HG02852 (cell line): ENCODE measurements at regions not wholly inside any gene's neighbourhood (a gene's known extent, or its start where the extent isn't known, plus 50 kb on each side); places are given as distances from the start of the nearest gene placed in this dataset.
A peak's percentile ranks its signal among the peaks of the same experiment; 100 is the strongest.
"Not testable (repeated sequence)": the region's sequence is repeated elsewhere in the genome, so short reads cannot be mapped to it uniquely, and the experiment has no call there.

Experiments
- ATAC-seq: cut with Tn5 transposase; IDR thresholded peaks from one replicate; pipeline ENCODE4 v1.9.1; 2021; ENCODE audit warnings: mild to moderate bottlenecking, moderate library complexity; ENCODE audit not compliant: unreplicated experiment

DNA sequence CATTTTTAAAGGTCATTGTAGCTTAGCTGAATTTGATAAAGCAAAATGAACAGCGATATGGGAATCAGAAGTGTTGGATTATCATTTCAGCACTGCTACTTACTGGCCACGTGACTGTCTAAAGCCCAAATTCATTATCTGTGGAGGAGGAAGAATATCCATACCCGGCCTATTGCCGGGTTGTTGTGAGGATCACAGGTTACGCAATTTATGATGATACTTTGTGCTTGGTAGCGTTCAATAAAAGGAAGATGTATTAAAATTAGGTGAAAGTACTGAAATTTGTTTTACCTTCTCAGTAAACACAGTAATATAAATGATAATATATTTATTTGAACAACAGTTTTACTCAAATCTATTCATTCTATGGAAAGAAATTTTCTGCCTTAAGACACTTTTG lies 1540.2 kb downstream of the ADGRL3 start:
- no peak for ATAC-seq

DNA sequence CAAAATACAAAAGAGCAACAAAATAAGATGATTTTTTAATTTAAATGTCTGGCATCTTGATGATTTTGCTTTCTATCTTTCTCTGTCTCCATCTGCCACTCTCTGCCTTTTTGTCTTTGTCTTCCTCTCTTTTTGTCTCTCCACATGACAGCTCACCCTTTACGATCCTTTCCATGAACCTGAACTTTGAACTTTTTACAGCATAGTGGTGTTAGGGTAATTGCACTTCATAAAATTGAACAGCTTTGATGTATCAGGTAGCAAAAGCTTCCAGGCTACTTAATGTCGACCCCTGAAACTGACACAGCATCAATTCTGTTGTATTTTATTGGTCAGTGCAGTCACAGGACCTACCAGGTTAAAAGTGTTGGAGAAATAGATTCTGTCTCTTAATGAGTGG lies 1517.0 kb downstream of the ADGRL3 start:
- no peak for ATAC-seq

DNA sequence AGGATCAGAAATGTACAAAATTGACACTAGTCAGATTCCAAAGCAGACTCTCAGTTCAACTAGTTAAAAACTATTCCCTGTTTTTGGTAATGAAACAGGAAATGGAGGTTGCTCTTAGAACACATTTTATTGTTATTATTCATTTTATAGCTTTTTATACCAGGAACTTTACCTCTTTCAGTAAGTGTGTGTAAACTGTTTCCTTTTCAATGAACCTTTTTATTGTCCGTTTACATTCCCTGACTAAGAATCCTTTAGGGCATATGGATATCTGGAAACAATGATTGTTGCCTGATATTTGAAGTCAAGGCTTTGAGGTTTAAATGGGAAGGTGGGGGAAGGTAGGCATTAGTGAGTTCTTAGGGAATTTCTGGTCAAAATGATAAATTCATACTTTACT lies 1511.4 kb downstream of the ADGRL3 start:
- ATAC-seq: no peak

DNA sequence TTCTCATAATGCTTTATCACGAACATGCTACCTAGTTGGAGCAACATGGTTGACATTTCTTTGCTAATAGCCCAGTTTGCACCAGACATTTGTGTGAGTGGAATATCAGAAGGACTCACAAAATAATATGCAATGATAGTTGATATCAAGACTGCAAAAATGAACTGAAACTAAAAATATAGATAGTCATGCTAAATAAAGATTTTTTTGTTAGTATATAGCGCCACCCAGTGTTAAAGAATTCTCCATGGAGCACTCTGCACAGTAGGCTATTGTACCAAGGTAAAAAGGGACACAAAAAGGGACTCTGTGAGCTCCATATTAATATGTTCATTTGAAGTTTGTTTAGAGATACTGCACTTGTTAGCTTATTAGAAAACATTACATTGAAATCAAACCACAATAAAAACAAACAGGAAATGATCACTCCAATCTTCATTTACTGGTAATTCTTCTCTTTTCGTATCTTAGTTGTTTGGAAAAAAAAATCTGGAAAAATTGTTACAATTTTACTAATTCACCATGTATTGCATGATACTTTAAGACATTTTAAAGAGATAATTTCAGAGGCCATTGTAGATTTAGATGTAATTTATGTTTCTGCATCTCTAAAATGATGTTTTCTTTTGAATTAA lies 1509.6 kb downstream of the ADGRL3 start:
- ATAC-seq: no peak

DNA sequence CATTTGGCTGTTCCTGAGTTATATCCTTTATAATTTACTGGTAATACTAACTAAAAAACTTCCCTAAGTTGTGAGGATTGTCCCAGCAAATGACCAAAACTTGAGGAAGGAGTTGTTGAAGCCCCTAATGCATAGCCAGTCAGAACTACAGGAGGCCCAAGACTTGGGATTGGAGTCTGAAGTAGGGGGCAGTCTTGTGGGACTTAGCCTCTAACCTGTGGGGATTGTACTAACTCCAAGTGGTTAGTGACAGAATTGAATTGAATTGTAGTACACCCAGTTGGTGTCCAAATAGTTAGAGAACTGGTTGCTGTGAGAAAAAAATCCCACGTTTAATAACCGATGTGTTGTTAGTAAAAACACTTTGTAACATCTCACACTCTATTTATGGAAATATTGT lies 1506.3 kb downstream of the ADGRL3 start:
- no peak for ATAC-seq

DNA sequence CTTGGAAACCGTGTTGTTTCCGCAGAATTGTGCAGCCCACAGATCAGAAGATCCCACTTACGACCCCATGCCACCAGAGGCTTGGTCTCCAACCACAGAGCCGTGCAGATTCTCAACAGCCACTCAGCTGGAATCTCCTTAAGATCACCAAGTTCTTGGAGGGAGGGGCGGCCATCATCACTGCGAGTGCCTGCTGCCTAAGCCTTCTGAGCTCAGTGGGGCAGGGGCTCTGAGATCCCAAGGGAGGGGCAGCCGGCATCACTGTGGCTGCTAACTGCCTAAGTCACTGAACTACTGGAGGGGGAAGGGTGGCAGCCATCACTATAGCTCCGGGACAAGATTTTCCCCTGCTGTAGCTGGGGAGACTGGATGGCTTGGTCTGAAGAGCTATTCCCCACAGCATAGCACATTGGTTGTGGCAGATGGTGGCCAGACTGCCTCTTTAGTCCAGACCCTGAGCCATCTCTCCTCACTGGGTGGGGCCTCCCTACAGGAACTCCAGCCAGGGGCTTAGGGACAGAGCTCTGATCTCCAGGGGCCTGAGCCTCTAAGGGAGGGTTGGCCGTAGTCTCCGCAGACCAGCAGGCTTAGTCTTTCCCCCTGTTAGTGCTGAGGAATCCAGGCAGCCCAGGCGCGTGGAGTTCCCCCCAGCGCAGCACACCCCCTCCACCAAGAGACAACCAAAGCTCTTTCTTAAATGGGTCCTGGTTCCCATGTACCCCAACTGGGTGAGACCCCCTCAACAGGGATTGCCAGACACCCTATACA lies 1483.9 kb downstream of the ADGRL3 start:
- ATAC-seq: no peak

DNA sequence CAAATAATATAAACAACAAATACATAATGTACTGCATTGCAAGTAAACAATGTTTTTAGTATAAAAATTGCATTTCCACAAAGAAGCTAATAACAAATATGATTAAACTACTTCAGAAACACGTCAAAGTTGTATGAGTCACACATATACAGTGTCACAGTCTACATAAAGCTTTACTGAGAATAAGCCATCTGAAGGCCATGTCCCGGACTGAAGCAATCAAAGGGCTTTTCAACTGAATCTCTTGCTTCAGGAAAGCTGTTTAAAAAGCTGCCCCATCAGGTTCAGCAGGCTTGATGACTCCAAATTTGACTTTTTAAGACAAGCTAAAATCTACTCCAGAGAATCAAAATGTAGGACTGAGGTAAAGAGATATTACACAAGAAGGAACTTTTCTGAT lies 1476.8 kb downstream of the ADGRL3 start:
- ATAC-seq: no peak

DNA sequence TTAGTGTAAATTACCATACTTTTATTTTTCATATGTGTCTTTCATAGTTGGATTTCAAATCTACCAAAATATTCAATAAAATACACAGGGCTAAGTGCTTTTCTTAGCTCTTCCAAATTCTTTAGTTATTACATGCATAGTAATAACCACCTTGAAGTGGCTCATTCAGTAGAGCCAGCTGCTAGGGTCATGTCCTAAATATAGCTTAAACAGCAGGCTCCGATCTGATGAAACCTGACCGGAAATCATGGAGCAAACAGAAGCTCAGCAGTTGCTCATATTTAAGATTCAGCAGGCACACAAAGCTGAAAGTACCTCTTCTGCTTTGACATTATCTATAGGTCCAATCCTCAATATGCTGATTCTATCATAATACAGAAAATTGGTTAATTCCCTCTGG lies 1470.4 kb downstream of the ADGRL3 start:
- no peak for ATAC-seq

DNA sequence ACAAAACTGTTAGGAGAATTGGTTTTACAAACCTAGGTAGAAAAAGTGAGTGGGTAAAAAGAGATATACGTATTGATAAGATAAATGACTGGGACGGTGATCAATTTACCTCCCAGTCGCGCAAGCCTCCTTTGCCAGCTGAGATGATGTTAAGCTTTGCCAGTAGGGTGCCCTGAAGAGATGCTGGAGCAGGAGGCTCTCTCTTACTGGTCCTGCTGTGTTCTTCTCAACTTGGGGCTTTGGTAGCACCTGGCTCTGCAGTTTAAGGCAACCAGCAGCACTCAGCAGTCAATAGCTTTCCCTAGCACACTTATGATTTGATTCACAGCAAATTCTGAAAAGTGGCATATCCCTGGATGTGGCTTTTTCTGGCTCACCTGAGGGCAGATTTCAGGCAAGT lies 1461.7 kb downstream of the ADGRL3 start:
- ATAC-seq: no peak

DNA sequence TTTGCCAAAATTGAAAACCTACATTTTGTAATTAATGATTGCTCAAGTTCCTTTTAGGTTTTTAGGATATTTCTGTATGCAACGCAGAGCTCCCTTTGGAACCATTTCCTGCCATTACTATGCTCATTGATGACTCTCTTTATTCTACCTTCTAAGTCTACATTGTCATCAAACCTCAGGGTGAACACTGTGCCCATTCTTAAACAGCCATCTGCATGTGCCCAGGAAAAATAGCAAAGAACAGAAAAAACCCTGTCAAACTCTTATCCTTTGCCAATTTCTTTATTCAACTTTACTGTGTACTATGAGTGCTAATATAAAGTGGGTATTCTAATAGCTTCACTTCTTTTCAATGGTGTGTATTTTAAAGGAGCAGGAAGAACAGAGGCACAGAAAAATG lies 1455.9 kb downstream of the ADGRL3 start:
- ATAC-seq: no peak

DNA sequence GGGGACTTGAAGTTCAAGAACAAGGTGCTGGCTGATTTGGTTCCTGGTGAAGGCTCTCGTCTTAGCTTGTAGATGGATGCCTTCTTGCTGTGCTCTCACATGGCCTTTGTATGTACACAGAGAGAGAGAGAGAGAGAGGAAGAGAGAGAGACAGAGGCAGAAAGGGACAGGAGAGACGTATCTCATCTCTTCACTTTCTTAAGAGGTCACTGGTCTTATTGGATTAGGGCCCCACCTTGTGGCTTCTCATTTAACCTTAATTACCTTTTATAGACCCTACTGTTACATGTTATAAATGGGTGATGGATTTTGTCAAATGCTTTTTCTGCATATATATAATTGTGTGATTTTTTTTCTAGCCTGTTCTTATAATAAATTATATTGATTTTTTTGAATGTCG lies 1444.2 kb downstream of the ADGRL3 start:
- ATAC-seq: peak; percentile 73

DNA sequence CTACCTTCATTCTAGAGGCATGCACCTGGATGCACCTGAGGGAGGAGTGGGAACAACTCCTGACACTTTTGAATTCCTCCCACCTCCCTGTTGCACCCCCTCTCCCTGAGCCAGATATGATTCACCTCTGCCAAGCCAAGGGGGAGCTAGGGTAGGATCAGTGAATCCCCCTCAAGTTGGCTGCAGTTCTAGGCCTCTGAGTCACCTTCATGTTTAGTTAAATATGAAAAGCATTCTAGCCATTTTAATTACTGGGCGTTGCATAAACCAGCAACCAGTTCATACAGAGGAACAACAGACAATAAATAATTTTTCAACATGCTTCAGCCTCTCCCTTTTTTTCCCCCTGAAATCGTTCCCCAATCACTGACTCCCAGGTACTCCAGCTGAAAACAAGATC lies 1440.2 kb downstream of the ADGRL3 start:
- ATAC-seq: no peak

DNA sequence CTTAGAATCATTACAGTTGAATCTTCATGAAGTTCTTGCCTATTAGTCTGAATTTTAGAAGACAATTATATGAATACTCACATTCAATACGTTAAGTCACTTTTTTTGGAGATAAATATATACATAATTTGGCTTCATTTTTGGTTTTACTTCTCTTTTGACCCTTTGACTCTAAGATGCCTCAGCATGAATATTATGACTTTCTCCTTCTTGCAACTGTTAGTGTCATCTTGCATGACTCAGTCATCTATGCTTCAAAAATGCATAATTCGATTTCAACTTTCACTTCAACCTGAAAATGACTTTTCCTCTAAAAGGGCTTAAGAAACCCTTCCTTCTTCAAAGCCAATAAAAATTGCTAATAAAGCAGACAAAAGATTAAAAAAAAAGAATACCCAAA lies 1427.5 kb downstream of the ADGRL3 start:
- no peak for ATAC-seq

DNA sequence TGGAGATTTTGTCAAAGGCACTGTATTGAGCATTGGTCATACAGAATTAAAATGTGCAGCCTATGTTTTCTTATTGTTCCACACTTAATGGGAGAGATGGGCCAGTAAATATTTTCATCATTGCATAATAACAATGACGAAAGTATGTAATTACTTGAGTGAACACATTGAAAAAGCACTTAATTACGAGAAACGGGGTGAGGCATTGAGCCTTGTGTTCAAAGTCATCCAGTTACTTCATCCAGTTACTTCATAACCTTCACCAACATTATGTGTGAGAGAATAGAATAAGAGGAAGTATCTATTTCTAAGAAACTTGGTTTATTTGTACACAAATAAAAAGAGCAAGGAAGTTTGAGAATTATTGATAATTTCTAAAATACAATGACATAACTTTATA lies 1427.0 kb downstream of the ADGRL3 start:
- no peak for ATAC-seq

DNA sequence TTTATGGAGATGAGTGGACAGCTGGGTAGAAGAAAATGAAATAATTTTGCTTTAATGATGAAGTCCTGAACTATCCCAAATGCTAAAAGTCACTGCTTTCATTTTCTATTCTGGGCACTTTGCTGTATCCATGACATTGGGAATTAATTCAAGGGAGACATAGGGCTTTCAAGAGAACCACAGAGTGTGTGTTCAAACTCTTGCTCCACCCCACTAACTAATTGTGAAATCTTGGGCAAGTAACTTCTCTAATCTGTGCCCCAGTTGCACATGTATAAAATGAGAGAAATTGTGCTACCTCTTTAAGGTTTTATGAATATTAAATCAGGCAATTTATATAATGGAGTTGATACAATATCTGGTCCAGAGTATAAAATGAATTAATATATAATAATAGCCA lies 1422.0 kb downstream of the ADGRL3 start:
- no peak for ATAC-seq

DNA sequence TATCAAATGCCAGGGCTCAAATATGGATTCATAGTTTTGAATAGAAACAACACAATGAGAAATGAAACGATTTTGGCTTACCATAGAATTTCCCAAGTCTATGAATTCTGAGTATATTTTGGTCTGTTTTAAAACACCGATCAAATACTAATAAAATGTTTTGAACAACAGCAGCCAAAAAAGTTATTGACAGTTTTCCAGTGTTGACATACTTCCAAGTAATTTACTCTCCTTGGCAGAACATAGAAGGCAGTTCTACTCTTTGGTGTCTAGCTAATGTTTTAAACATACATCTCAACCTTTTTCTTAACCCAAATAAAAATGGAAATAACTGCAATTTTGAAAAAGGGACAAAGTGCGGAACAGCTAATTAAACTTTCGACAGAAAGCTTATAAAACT lies 1419.8 kb downstream of the ADGRL3 start:
- no peak for ATAC-seq

DNA sequence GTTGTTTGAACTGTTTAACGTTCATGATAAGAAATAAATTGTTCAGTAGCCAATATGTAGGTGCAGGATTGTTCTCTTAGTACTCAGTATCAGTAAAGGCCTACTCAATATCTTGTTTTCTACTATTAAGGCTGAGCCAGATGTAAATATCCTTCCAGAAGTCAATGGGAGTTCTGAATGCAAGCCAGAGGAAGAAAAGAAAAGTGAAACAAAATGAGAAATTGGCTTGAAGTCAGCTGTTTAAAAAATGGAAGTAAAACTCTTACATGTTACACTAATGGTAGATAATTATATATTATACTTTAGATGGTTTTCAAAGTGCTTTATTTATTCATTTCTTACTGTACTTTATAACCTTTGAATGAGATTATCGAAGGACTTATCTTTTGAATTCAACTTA lies 1417.9 kb downstream of the ADGRL3 start:
- ATAC-seq: no peak

DNA sequence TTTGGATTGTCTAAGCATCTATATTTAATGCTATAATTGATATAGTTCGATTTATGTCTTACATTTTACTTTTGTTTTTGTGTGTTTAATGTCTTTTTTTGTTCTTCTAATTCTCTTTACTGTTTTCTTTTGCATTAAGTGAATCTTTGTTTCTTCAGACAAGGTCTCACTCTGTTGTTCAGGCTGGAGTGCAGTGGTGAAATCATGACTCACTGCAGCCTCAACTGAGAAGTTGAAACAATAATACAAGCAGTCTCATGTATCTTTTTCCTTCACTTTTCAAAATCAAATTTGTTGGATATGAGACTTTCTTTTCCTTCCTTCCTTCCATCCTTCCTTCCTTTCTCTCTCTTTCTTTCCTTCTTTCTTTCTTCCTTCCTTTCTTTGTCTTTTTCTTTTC lies 1401.6 kb downstream of the ADGRL3 start:
- no peak for ATAC-seq

DNA sequence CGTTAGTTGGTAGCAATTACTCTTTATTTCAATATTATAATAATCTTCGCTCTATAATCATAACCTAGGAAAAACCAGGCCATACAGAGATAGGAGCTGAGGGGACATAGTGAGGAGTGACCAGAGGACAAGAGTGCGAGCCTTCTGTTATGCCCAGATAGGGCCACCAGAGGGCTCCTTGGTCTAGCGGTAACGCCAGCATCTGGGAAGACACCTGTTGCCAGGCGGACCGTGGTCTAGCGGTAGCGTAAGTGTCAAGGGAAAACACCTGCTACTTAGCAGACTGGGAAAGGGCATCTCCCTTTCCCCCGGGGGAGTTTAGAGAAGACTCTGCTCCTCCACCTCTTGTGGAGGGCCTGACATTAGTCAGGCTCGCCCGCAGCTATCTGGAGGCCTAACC lies 1395.1 kb downstream of the ADGRL3 start:
- not testable (repeated sequence) for ATAC-seq

DNA sequence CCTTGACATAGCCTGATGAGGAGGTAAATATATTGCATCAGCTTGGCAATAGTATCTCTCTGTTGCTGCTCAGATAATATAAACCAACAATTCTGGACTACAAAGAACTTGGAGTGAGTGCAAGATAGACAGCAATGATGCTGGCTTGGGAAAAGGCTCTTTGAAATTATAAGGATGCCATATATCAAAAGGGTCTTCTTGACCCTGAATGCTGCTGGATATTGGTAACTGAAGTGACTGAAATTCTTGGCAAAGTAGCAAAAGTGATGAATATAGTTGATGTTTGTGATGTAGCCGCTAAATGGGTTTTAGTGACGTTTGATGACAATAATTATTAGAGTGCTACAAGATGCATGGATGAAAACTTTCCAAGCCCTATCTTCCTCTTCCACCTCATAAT lies 1391.6 kb downstream of the ADGRL3 start:
- ATAC-seq: no peak

DNA sequence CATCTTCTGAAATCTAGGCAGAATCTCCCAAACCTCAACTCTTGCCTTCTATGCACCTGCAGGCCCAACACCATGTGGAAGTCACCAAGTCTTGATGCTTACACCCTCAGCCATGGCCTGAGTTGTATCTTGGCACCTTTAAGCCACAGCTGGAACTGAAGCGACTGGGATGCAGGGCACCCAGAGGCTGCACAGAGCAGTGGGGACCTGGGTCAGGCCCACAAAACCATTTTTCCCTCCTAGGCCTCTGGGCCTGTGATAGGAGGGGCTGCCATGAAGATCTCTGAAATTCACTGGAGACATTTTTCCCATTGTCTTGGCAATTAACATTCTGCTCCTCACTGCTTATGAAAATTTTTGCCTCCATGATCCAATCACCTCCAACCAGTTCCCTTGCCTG lies 1388.5 kb downstream of the ADGRL3 start:
- ATAC-seq: no peak

DNA sequence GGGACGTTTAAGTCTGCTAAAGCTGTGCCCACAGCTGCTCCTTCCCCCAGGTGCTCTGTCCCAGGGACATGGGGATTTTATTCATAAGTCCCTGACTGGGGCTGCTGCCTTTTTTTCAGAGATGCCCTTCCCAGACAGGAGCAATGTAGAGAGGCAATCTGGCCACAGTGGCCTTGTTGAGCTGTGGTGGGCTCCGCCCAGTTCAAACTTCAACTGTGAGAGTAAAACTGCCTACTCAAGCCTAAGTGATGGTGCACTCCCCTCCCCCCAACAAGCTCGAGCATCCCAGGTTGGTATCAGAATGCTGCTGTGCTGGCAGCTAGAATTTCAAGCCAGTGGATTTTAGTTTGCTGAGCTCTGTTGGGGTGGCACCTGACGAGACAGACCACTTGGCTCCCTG lies 1371.4 kb downstream of the ADGRL3 start:
- ATAC-seq: no peak

DNA sequence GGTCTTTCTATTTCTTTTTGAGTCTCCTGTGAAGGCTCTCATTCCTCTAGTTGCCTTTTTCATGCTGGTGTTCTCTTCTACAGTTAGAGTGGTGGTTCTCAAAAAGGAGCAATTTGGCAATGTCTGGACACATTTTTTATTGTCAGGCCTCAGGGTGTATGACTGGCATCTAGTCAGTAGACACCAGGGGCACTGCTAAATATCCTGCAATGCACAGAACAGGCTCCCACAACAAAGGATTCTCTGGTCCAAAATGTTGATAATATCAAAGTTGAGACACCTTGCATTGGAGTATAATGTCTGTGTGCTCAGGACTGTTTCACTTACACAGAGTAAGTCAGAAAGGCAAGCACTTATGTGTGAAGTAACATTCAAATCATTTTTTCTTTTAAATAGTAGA lies 1360.7 kb downstream of the ADGRL3 start:
- no peak for ATAC-seq
